A673 (cell line): ENCODE measurements at regions not wholly inside any gene's neighbourhood (a gene's known extent, or its start where the extent isn't known, plus 50 kb on each side); places are given as distances from the start of the nearest gene placed in this dataset.
"Not testable (repeated sequence)": the region's sequence is repeated elsewhere in the genome, so short reads cannot be mapped to it uniquely, and the experiment has no call there.

Experiments used
- CTCF ChIP-seq: fragments of 300-800, 200-600 bp; sonication (generic); conservative IDR thresholded peaks from 2 replicates; pipeline ENCODE4 v1.5.1; 2017; ENCODE audit warnings: low read depth, mild to moderate bottlenecking, antibody characterized with exemption, low read length, moderate library complexity, mixed read lengths
- EZH2 ChIP-seq: fragments of 200-600 bp; sonication (generic); IDR thresholded peaks from 2 replicates; pipeline ENCODE4 v1.6.1; 2017; ENCODE audit warnings: borderline replicate concordance, low read depth, mild to moderate bottlenecking, mixed read lengths, antibody characterized with exemption, low read length; ENCODE audit not compliant: poor library complexity, severe bottlenecking

GRCh38 chr1:145513017-145513416 is 87.6 kb upstream of the NBPF20 start:
- TF ChIP-seq CTCF, EZH2: not testable (repeated sequence)
